Neural progenitor cell (in vitro differentiated cells): ENCODE measurements at regions not wholly inside any gene's neighbourhood (a gene's known extent, or its start where the extent isn't known, plus 50 kb on each side); places are given as distances from the start of the nearest gene placed in this dataset.

Experiments
- DNase-seq: peaks from one replicate; pipeline ENCODE4 v3.0.0-alpha.2; 2016; ENCODE audit warnings: low spot score
- H2AFZ ChIP-seq: fragments of 200-600 bp; sonication (generic); replicated peaks from 2 replicates; pipeline ENCODE4 v1.6.1; 2016; ENCODE audit warnings: antibody characterized with exemption
- H3F3A ChIP-seq: fragments of 200-600 bp; sonication (generic); 2 replicates; pipeline ENCODE4 v1.6.1; 2016; ENCODE audit warnings: antibody characterized with exemption, low read depth
- H3K27ac ChIP-seq: fragments of 200-600 bp; sonication (generic); 2 replicates; pipeline ENCODE4 v1.5.1; 2016; ENCODE audit warnings: mild to moderate bottlenecking
- H3K27me3 ChIP-seq: fragments of 200-600 bp; sonication (generic); 2 replicates; pipeline ENCODE4 v1.6.1; 2016; ENCODE audit warnings: mild to moderate bottlenecking, moderate library complexity
- H3K36me3 ChIP-seq: fragments of 200-600 bp; sonication (generic); 2 replicates; pipeline ENCODE4 v1.5.1; 2016
- H3K4me1 ChIP-seq: fragments of 200-600 bp; sonication (generic); 2 replicates; pipeline ENCODE4 v1.6.1; 2016; ENCODE audit warnings: mixed run types
- H3K4me2 ChIP-seq: fragments of 200-600 bp; sonication (generic); 2 replicates; pipeline ENCODE4 v1.6.1; 2016
- H3K4me3 ChIP-seq: fragments of 200-600 bp; sonication (generic); 2 replicates; pipeline ENCODE4 v1.5.1; 2016
- H3K79me2 ChIP-seq: fragments of 200-600 bp; sonication (generic); 2 replicates; pipeline ENCODE4 v1.6.1; 2016; ENCODE audit warnings: low read depth
- H3K9ac ChIP-seq: fragments of 200-600 bp; sonication (generic); 2 replicates; pipeline ENCODE4 v1.6.1; 2016
- H3K9me3 ChIP-seq: fragments of 200-600 bp; sonication (generic); 2 replicates; pipeline ENCODE4 v1.5.1; 2016; ENCODE audit warnings: low read depth
- H4K20me1 ChIP-seq: fragments of 200-600 bp; sonication (generic); 2 replicates; pipeline ENCODE4 v1.6.1; 2016; ENCODE audit warnings: low read depth
- H3K27ac Mint-ChIP-seq: 3 replicates; pipeline ENCODE4 v1.8.0; 2021; ENCODE audit warnings: mixed read lengths
- H3K27me3 Mint-ChIP-seq: 2 replicates; pipeline ENCODE4 v1.8.0; 2022; ENCODE audit warnings: low read depth, mild to moderate bottlenecking, inconsistent platforms, moderate library complexity, mixed read lengths; ENCODE audit not compliant: insufficient read depth
- H3K36me3 Mint-ChIP-seq: 3 replicates; pipeline ENCODE4 v1.8.0; 2021; ENCODE audit warnings: mixed read lengths
- H3K4me1 Mint-ChIP-seq: 3 replicates; pipeline ENCODE4 v1.8.0; 2021; ENCODE audit warnings: mixed read lengths
- H3K4me3 Mint-ChIP-seq: 3 replicates; pipeline ENCODE4 v1.8.0; 2021; ENCODE audit warnings: mild to moderate bottlenecking, moderate library complexity, mixed read lengths
- H3K9me3 Mint-ChIP-seq: 3 replicates; pipeline ENCODE4 v1.8.0; 2020; ENCODE audit warnings: mixed read lengths
- EZH2 ChIP-seq: fragments of 200-600 bp; sonication (generic); IDR thresholded peaks from 2 replicates; pipeline ENCODE4 v1.6.1; 2017; ENCODE audit warnings: antibody characterized with exemption, mild to moderate bottlenecking, moderate library complexity
- EZH2phosphoT487 ChIP-seq: fragments of 200-600 bp; sonication (generic); IDR thresholded peaks from 2 replicates; pipeline ENCODE4 v1.6.1; 2017; ENCODE audit warnings: antibody characterized with exemption
- TF ChIP-seq, protein P1 (sequence below): fragments of 200-600 bp; sonication (generic); IDR thresholded peaks from 2 replicates; pipeline ENCODE4 v1.5.1; 2017; ENCODE audit warnings: antibody characterized with exemption, mild to moderate bottlenecking

GRCh38 chr5:168104811-168105481 is 186.5 kb upstream of the WWC1 start:
- no peaks in the 10 kb centered on the region for H3K27me3 ChIP-seq
- peaks cover 6% of the 10 kb centered on the region for H3F3A ChIP-seq
- H3K9me3 Mint-ChIP-seq: no peaks in the 10 kb centered on the region
- H3K27me3 Mint-ChIP-seq: peaks cover 8% of the 10 kb centered on the region
- H3K9ac ChIP-seq: no peak overlapping the region
- peak overlapping the region; percentile 20 for H3K27ac Mint-ChIP-seq
- no peak overlapping the region for H3K4me3 ChIP-seq
- H3K27ac ChIP-seq: no peak overlapping the region
- H3K4me1 Mint-ChIP-seq: peaks cover 59% of the 10 kb centered on the region
- no peaks in the 10 kb centered on the region for H3K79me2 ChIP-seq
- TF ChIP-seq, protein P1, sequence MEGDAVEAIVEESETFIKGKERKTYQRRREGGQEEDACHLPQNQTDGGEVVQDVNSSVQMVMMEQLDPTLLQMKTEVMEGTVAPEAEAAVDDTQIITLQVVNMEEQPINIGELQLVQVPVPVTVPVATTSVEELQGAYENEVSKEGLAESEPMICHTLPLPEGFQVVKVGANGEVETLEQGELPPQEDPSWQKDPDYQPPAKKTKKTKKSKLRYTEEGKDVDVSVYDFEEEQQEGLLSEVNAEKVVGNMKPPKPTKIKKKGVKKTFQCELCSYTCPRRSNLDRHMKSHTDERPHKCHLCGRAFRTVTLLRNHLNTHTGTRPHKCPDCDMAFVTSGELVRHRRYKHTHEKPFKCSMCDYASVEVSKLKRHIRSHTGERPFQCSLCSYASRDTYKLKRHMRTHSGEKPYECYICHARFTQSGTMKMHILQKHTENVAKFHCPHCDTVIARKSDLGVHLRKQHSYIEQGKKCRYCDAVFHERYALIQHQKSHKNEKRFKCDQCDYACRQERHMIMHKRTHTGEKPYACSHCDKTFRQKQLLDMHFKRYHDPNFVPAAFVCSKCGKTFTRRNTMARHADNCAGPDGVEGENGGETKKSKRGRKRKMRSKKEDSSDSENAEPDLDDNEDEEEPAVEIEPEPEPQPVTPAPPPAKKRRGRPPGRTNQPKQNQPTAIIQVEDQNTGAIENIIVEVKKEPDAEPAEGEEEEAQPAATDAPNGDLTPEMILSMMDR: peak; percentile 40
- TF ChIP-seq EZH2: no peak
- H4K20me1 ChIP-seq: no peaks in the 10 kb centered on the region
- H3K9me3 ChIP-seq: no peaks in the 10 kb centered on the region
- H3K4me1 ChIP-seq: peaks cover 35% of the 10 kb centered on the region
- peak; percentile 50 for DNase-seq
- H3K36me3 Mint-ChIP-seq: peaks cover 3% of the 10 kb centered on the region
- peak overlapping the region; percentile 32 for H2AFZ ChIP-seq
- no peaks in the 10 kb centered on the region for H3K36me3 ChIP-seq
- no peak overlapping the region for H3K4me3 Mint-ChIP-seq
- peak overlapping the region; percentile 27 for H3K4me2 ChIP-seq

- DNase-seq: no peak
- Mint-ChIP-seq H3K4me1 (peaks cover 70% of the 10 kb centered on the region), H3K4me3 (no peak overlapping the region), H3K27me3 (peaks cover 9% of the 10 kb centered on the region), H3K36me3 (peaks cover 2% of the 10 kb centered on the region), H3K27ac (no peak overlapping the region), H3K9me3 (no peaks in the 10 kb centered on the region)
- no peaks in the 10 kb centered on the region for H3K36me3 ChIP-seq
- H3K4me1 ChIP-seq: peaks cover 48% of the 10 kb centered on the region
- H4K20me1 ChIP-seq: no peaks in the 10 kb centered on the region
- no peak overlapping the region for H3K4me2 ChIP-seq
- no peak overlapping the region for H3K9ac ChIP-seq
- H3K79me2 ChIP-seq: no peaks in the 10 kb centered on the region
- no peak overlapping the region for H2AFZ ChIP-seq
- no peak overlapping the region for H3K27ac ChIP-seq
- no peak overlapping the region for H3K4me3 ChIP-seq
- no peaks in the 10 kb centered on the region for H3K27me3 ChIP-seq
- H3F3A ChIP-seq: peaks cover 6% of the 10 kb centered on the region
- no peaks in the 10 kb centered on the region for H3K9me3 ChIP-seq
- no peak for TF ChIP-seq EZH2phosphoT487
- no peak for TF ChIP-seq EZH2
- TF ChIP-seq, protein P1: no peak
Measured at GRCh38 chr5:168106008-168106761, 185.3 kb upstream of the WWC1 start.

GRCh38 chr5:168109441-168109840 is 182.0 kb upstream of the WWC1 start:
- TF ChIP-seq, protein P1: no peak
- no peak for TF ChIP-seq EZH2phosphoT487
- no peak for TF ChIP-seq EZH2
- no peak overlapping the region for H2AFZ ChIP-seq
- no peak overlapping the region for H3K27ac ChIP-seq

More at GRCh38 chr5:168109441-168109840, 182.0 kb upstream of the WWC1 start:
- no peaks in the 10 kb centered on the region for H4K20me1 ChIP-seq
- H3K9ac ChIP-seq: no peak overlapping the region
- no peaks in the 10 kb centered on the region for H3K9me3 Mint-ChIP-seq
- H3K4me3 Mint-ChIP-seq: no peak overlapping the region
- H3K27me3 Mint-ChIP-seq: peaks cover 9% of the 10 kb centered on the region
- H3K27ac Mint-ChIP-seq: no peak overlapping the region
- no peak overlapping the region for H3K4me3 ChIP-seq
- peaks cover 69% of the 10 kb centered on the region for H3K4me1 Mint-ChIP-seq
- peaks cover 44% of the 10 kb centered on the region for H3K4me1 ChIP-seq
- H3K79me2 ChIP-seq: no peaks in the 10 kb centered on the region
- no peak overlapping the region for H3K4me2 ChIP-seq
- no peaks in the 10 kb centered on the region for H3K27me3 ChIP-seq
- peaks cover 5% of the 10 kb centered on the region for H3F3A ChIP-seq
- no peaks in the 10 kb centered on the region for H3K36me3 Mint-ChIP-seq
- no peaks in the 10 kb centered on the region for H3K9me3 ChIP-seq
- H3K36me3 ChIP-seq: no peaks in the 10 kb centered on the region
- no peak for DNase-seq
